GM12872 (cell line): ENCODE measurements at regions not wholly inside any gene's neighbourhood (a gene's known extent, or its start where the extent isn't known, plus 50 kb on each side); places are given as distances from the start of the nearest gene placed in this dataset.

ENCODE experiments used
- CTCF ChIP-seq: IDR thresholded peaks from 3 replicates; pipeline ENCODE4 v1.5.1; 2011; ENCODE audit warnings: low read depth, mild to moderate bottlenecking, low read length, moderate library complexity; ENCODE audit not compliant: insufficient read depth

- no peak for TF ChIP-seq CTCF
Observed at GRCh38 chr16:47925811-47926460, 229.9 kb downstream of the ABCC12 start.

DNA sequence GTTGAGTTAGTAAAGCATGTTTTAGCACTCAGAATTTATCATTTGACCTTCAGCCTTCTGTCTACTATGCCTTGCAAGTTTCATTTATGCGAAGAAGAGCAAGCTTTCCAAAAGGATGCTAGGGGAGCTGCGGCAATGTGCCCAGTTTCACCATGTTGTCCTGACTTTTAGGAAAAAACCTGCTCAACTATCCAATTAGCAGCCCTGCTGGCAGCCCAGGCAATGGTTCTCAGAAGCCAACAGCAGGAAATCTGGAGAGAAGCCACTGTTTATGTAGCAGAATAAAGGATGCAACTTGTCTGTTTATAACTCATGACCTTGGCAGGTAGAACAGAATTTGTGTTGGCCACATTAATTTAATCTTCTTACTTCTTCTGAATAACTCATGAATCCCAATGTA, 230.8 kb downstream of the ABCC12 start:
- TF ChIP-seq CTCF, result no peak

DNA sequence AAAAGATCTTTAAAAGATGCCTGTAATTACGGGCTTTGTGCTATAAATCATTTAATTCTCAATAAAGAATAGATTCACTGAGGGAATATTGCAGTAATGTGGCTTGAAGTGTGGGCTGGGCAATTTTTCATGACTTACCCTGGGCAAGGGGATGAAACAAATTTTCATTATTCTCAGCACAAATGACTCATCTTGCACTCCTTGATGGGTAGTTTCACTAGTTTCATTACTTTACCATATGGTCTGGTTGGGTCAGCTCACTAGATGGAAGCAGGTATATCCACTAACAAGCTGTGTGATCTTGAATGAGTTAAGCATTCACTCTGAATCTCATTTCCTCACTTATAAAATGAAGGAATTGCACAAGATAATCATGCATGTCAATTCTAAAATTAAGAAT, 234.3 kb downstream of the ABCC12 start:
- TF ChIP-seq CTCF, result no peak

DNA sequence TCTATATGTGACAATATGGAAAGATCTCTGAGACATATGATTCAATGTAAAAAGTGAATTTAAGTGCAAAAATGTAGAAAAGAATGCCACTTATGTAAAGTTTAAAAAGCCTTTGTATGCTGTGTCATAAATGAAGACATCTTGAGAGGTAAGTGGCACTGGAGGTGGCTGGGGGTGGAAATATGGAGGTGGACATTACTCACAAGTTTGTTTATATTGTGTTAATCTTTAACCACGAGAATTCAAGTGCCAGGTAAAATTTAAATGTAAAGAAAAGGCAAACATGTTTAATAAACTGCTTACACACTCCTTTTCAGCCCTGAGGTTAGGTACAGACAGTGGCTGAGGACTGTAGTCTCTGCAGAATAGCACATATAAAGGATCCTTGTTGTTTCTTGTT, 235.1 kb downstream of the ABCC12 start:
- TF ChIP-seq CTCF, result no peak

DNA sequence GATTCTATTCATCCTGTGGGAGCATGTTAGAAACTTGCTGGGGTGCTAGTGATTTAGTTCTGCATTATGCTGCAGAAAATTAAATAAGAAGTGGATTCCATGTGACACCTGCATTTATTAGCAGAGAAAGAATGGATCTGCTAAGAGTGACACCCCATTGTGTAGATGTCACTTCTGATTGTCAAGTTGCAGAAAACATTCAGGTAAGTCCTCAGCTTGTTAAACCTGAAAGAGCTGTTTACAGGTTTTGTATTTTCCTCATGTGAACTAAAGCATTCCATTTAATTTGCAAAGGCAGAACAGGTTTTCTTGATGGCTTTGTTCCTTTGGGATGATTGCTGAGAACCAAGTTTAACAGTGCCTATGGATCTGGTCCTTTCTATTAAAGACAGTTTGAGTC, 238.7 kb downstream of the ABCC12 start:
- no peak for TF ChIP-seq CTCF

DNA sequence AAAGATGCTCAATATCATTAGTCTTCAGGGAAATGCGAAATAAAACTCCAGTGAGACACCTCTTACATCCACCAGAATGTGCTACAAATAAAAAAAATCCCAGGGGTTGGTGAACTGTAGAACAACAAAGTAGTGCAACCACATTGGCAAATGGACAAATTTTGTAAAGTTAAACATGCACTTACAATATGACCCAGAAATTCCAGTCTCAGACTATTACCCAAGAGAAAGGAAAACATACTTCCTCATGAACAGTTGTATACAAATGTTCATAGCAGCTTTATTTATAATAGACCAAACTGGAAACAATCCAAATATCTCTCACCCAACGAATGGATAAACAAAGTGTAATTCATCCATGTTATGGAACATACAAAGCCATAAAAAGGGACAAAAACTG, 239.5 kb downstream of the ABCC12 start:
- TF ChIP-seq CTCF, result no peak

DNA sequence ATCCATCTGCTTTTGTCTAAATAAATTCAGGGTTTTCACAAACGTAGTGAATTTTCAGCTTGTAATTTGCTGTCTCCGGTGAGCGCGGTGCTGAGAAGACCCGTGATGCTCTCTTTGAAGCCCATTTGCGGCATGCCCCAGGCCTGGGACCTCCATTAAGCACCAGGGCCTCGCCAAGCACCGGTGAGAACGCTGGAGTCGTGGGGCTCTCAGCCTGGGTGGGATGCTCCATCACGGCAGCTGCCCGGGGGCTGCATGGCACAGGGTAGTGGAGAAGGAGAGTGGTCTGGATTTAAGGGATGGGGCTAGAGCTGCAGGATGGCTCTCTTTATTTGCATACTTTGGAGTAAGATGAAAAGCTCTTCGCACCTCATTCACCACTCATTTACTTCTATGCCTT, 248.7 kb downstream of the ABCC12 start:
- TF ChIP-seq CTCF, result no peak
